HL-60 (cell line): ENCODE measurements at regions not wholly inside any gene's neighbourhood (a gene's known extent, or its start where the extent isn't known, plus 50 kb on each side); places are given as distances from the start of the nearest gene placed in this dataset.
"Not testable (repeated sequence)": the region's sequence is repeated elsewhere in the genome, so short reads cannot be mapped to it uniquely, and the experiment has no call there.

Experiments
- DNase-seq, 2 experiments: peaks; one replicate each; pipeline ENCODE4 v3.0.0-alpha.2; 2010 to 2020; ENCODE audit warnings: low read depth in 1 of 2, low spot score in 1 of 2
- H3K27ac ChIP-seq: fragments of 250-450 bp; sonication (Bioruptor Pico); replicated peaks from 2 replicates; pipeline ENCODE4 v1.5.1; 2020; ENCODE audit warnings: mild to moderate bottlenecking, moderate library complexity
- H3K27me3 ChIP-seq: fragments of 250-450 bp; sonication (Bioruptor Pico); 2 replicates; pipeline ENCODE4 v1.5.1; 2021; ENCODE audit warnings: mild to moderate bottlenecking, moderate library complexity; ENCODE audit not compliant: insufficient read depth, poor library complexity, severe bottlenecking
- H3K4me3 ChIP-seq: replicated peaks from 2 replicates; pipeline ENCODE4 v1.5.1; 2011; ENCODE audit warnings: mild to moderate bottlenecking, control low read depth, low read length; ENCODE audit not compliant: insufficient read depth
- GABPA ChIP-seq: IDR thresholded peaks from 2 replicates; pipeline ENCODE4 v1.6.1; 2012; ENCODE audit warnings: low read depth
- POLR2AphosphoS5 ChIP-seq: IDR thresholded peaks from 2 replicates; pipeline ENCODE4 v1.6.1; 2012; ENCODE audit warnings: low read depth
- SPI1 ChIP-seq: IDR thresholded peaks from 2 replicates; pipeline ENCODE4 v1.6.1; 2012; ENCODE audit warnings: low read depth, mild to moderate bottlenecking, borderline replicate concordance
- TF ChIP-seq, protein P1 (sequence below): IDR thresholded peaks from 2 replicates; pipeline ENCODE4 v1.6.1; 2012; ENCODE audit warnings: low read depth; ENCODE audit not compliant: insufficient replicate concordance
- TF ChIP-seq, protein P2 (sequence below): IDR thresholded peaks from one replicate; pipeline ENCODE4 v1.5.1; 2011; ENCODE audit warnings: low read length, control low read depth, inconsistent platforms; ENCODE audit not compliant: insufficient read depth

DNA sequence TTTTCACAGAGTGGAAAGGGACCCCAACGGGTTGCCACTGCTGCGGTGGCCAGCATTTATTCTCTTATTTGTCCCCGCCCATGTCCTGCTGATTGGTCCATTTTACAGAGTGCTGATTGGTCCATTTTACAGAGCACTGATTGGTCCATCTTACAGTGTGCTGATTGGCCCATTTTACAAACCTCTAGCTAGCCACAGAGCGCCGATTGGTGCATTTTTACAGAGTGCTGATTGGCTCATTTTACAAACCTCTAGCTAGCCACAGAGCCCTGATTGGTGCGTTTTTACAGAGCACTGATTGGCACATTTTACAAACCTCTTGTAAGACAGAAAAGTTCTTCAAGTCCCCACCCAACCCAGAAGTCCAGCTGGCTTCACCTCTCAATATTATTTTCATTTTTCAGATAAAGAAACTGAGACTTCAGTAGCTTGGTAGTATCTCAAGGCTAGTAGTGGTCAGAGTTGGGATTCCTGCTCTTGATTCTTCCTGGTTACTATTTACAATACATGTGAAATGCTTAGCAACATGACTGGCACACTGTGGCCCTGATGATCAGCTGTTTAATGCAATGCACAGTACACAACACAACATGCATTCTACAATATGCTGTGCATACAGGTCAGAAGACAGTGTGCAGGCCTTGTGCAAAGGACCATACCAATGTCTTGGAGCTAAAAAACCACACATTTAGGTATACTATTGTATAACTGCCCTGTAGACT lies 63.6 kb upstream of the BOD1 start:
- TF ChIP-seq, protein P1, sequence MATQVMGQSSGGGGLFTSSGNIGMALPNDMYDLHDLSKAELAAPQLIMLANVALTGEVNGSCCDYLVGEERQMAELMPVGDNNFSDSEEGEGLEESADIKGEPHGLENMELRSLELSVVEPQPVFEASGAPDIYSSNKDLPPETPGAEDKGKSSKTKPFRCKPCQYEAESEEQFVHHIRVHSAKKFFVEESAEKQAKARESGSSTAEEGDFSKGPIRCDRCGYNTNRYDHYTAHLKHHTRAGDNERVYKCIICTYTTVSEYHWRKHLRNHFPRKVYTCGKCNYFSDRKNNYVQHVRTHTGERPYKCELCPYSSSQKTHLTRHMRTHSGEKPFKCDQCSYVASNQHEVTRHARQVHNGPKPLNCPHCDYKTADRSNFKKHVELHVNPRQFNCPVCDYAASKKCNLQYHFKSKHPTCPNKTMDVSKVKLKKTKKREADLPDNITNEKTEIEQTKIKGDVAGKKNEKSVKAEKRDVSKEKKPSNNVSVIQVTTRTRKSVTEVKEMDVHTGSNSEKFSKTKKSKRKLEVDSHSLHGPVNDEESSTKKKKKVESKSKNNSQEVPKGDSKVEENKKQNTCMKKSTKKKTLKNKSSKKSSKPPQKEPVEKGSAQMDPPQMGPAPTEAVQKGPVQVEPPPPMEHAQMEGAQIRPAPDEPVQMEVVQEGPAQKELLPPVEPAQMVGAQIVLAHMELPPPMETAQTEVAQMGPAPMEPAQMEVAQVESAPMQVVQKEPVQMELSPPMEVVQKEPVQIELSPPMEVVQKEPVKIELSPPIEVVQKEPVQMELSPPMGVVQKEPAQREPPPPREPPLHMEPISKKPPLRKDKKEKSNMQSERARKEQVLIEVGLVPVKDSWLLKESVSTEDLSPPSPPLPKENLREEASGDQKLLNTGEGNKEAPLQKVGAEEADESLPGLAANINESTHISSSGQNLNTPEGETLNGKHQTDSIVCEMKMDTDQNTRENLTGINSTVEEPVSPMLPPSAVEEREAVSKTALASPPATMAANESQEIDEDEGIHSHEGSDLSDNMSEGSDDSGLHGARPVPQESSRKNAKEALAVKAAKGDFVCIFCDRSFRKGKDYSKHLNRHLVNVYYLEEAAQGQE, result no peak
- no peak for TF ChIP-seq POLR2AphosphoS5
- no peak for TF ChIP-seq SPI1
- TF ChIP-seq, protein P2, sequence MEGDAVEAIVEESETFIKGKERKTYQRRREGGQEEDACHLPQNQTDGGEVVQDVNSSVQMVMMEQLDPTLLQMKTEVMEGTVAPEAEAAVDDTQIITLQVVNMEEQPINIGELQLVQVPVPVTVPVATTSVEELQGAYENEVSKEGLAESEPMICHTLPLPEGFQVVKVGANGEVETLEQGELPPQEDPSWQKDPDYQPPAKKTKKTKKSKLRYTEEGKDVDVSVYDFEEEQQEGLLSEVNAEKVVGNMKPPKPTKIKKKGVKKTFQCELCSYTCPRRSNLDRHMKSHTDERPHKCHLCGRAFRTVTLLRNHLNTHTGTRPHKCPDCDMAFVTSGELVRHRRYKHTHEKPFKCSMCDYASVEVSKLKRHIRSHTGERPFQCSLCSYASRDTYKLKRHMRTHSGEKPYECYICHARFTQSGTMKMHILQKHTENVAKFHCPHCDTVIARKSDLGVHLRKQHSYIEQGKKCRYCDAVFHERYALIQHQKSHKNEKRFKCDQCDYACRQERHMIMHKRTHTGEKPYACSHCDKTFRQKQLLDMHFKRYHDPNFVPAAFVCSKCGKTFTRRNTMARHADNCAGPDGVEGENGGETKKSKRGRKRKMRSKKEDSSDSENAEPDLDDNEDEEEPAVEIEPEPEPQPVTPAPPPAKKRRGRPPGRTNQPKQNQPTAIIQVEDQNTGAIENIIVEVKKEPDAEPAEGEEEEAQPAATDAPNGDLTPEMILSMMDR, result no peak
- no peak for TF ChIP-seq GABPA
- Histone ChIP-seq H3K4me3 (no peak overlapping the region), H3K27ac (no peak overlapping the region), H3K27me3 (no peaks in the 10 kb centered on the region)
- DNase-seq, result no peak

DNA sequence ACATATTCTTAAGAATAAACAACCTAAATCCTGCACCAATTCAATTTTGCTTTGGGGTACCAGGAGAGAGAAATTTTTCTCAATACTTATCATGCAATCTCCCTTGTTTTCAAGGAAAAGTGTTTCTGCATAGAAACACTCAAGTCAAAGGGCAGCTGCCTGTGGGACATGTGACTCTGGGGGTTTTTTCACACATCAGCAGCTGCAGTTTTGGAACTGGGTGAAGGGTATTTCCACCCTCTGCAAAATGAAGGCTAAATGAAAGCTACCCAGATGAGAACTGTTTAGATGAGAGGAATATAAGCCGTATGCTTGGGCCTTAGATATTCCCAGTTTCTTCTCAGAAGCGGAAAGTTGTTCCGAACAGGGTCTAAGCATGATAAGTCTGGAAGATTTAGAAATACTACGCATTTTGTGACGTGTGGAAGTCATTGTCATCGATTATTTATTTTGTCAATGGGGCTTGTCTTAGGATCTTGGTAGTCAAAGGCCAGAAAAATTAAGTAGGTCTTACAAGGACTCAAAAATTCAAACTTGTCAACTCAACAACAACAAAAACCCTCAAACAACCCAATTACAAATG lies 64.3 kb upstream of the BOD1 start:
- Histone ChIP-seq H3K27me3 (no peaks in the 10 kb centered on the region), H3K27ac (no peak overlapping the region), H3K4me3 (no peak overlapping the region)
- TF ChIP-seq, protein P1, result no peak
- TF ChIP-seq SPI1, result no peak
- TF ChIP-seq GABPA, result no peak
- TF ChIP-seq, protein P2, result no peak
- no peak for TF ChIP-seq POLR2AphosphoS5
- DNase-seq, result no peak

DNA sequence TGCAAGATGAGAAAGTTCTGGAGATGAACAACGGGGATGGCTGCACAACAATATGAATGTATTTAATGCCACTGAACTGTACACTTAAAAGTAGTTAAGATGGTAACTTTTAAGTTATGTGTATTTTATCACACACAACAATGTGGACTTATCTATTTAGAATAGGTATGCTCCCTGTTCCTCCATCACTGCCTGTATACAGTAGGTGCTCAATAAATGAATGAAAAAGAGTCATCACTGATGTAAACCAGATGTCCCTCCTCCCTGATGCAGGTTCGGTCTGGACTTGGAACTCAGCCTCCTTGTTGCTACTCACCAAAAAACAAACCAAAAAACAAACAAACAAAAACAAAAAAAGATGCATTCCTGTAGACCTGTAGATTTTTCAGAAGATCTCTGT lies 65.9 kb upstream of the BOD1 start:
- H3K4me3 ChIP-seq, result no peak overlapping the region
- no peak overlapping the region for H3K27ac ChIP-seq
- TF ChIP-seq SPI1 (no peak), GABPA (no peak), POLR2AphosphoS5 (no peak)
- TF ChIP-seq, protein P2, result no peak
- TF ChIP-seq, protein P1, result no peak
- no peaks in the 10 kb centered on the region for H3K27me3 ChIP-seq
- no peak for DNase-seq

DNA sequence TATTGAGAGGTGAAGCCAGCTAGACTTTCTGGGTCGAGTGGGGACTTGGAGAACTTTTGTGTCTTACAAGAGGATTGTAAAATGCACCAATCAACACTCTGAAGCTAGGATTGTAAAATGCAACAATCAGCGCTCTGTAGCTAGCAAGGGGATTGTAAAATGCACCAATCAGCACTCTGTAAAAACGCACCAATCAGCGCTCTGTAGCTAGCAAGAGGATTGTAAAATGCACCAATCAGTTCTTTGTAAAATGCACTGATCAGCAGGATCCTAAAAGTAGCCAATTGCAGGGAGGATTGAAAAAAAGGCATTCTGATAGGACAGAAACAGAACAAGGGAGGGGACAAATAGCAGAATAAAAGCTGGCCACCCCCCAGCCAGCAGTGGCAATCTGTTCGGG lies 68.1 kb upstream of the BOD1 start:
- H3K27me3 ChIP-seq, H3K27ac ChIP-seq, DNase-seq, H3K4me3 ChIP-seq: not testable (repeated sequence)
